ENCODE measurements at regions not wholly inside any gene's neighbourhood (a gene's known extent, or its start where the extent isn't known, plus 50 kb on each side); places are given as distances from the start of the nearest gene placed in this dataset.
"Not testable (repeated sequence)": the region's sequence is repeated elsewhere in the genome, so short reads cannot be mapped to it uniquely, and the experiment has no call there.

- no peak for DNase-seq
Observed at GRCh38 chr7:156050636-156051569, 238.6 kb upstream of the SHH start.

GRCh38 chr7:156049366-156049765 lies 237.1 kb upstream of the SHH start:
- DNase-seq: no peak

- no peak for DNase-seq
Observed at GRCh38 chr7:156046031-156046560, 233.8 kb upstream of the SHH start.

- DNase-seq: no peak
Observed at GRCh38 chr7:156043416-156044178, 231.3 kb upstream of the SHH start.

- DNase-seq: no peak
Observed at GRCh38 chr7:156041398-156041797, 229.1 kb upstream of the SHH start.

GRCh38 chr7:156039971-156040677 lies 227.9 kb upstream of the SHH start:
- DNase-seq: no peak

GRCh38 chr7:156039194-156039593 lies 226.9 kb upstream of the SHH start:
- no peak for DNase-seq

GRCh38 chr7:156038345-156038744 lies 226.1 kb upstream of the SHH start:
- no peak for DNase-seq

GRCh38 chr7:156036153-156036552 lies 223.9 kb upstream of the SHH start:
- DNase-seq: no peak

GRCh38 chr7:156035387-156035786 lies 223.1 kb upstream of the SHH start:
- not testable (repeated sequence) for DNase-seq

GRCh38 chr7:156034397-156034796 lies 222.1 kb upstream of the SHH start:
- no peak for DNase-seq

- DNase-seq: no peak
Observed at GRCh38 chr7:156032973-156033372, 220.7 kb upstream of the SHH start.

GRCh38 chr7:156031679-156032478 lies 219.6 kb upstream of the SHH start:
- DNase-seq: no peak

- no peak for DNase-seq
Observed at GRCh38 chr7:156029460-156030007, 217.3 kb upstream of the SHH start.

GRCh38 chr7:156028521-156028920 lies 216.3 kb upstream of the SHH start:
- DNase-seq: no peak

- no peak for DNase-seq
Observed at GRCh38 chr7:156027821-156028220, 215.6 kb upstream of the SHH start.

- no peak for DNase-seq
Observed at GRCh38 chr7:156026603-156027002, 214.3 kb upstream of the SHH start.

- DNase-seq: no peak
Observed at GRCh38 chr7:156026076-156026600, 213.9 kb upstream of the SHH start.

GRCh38 chr7:156025675-156026074 lies 213.4 kb upstream of the SHH start:
- DNase-seq: no peak

GRCh38 chr7:156024201-156024600 lies 211.9 kb upstream of the SHH start:
- DNase-seq: no peak
